Endodermal cell (in vitro differentiated cells): ENCODE measurements at regions not wholly inside any gene's neighbourhood (a gene's known extent, or its start where the extent isn't known, plus 50 kb on each side); places are given as distances from the start of the nearest gene placed in this dataset.
A peak's percentile ranks its signal among the peaks of the same experiment; 100 is the strongest.

Experiments used
- DNase-seq: peaks from one replicate; pipeline ENCODE4 v3.0.0-alpha.2; 2017
- H3K27ac ChIP-seq: 2 replicates; pipeline ENCODE4 v1.5.1; 2013; ENCODE audit warnings: mild to moderate bottlenecking, low read depth, low read length, moderate library complexity
- H3K27me3 ChIP-seq: 2 replicates; pipeline ENCODE4 v1.6.1; 2013; ENCODE audit warnings: mild to moderate bottlenecking, low read length, moderate library complexity; ENCODE audit not compliant: insufficient read depth, control insufficient read depth, poor library complexity, severe bottlenecking
- H3K36me3 ChIP-seq: 2 replicates; pipeline ENCODE4 v1.7.0; 2013; ENCODE audit warnings: mild to moderate bottlenecking, low read length, moderate library complexity; ENCODE audit not compliant: control insufficient read depth, insufficient read depth
- H3K4me1 ChIP-seq: one replicate; pipeline ENCODE4 v1.7.0; 2013; ENCODE audit warnings: low read length; ENCODE audit not compliant: control insufficient read depth, insufficient read depth
- H3K4me3 ChIP-seq: 2 replicates; pipeline ENCODE4 v1.5.1; 2013; ENCODE audit warnings: mild to moderate bottlenecking, low read length, moderate library complexity
- H3K9ac ChIP-seq: 2 replicates; pipeline ENCODE4 v1.6.1; 2013; ENCODE audit warnings: mild to moderate bottlenecking, low read length, moderate library complexity; ENCODE audit not compliant: poor library complexity, severe bottlenecking; ENCODE audit errors: extremely low read depth
- H3K9me3 ChIP-seq: 2 replicates; pipeline ENCODE4 v1.6.1; 2013; ENCODE audit warnings: mild to moderate bottlenecking, low read length, moderate library complexity; ENCODE audit not compliant: control insufficient read depth
- H3K27ac Mint-ChIP-seq: 2 replicates; pipeline ENCODE4 v1.8.0; 2020; ENCODE audit warnings: mixed read lengths
- H3K27me3 Mint-ChIP-seq: 2 replicates; pipeline ENCODE4 v1.8.0; 2021; ENCODE audit warnings: mild to moderate bottlenecking, mixed read lengths; ENCODE audit not compliant: insufficient read depth
- H3K36me3 Mint-ChIP-seq: 2 replicates; pipeline ENCODE4 v1.8.0; 2020; ENCODE audit warnings: low read depth, mixed read lengths
- H3K4me1 Mint-ChIP-seq: 2 replicates; pipeline ENCODE4 v1.8.0; 2020; ENCODE audit warnings: mixed read lengths
- H3K4me3 Mint-ChIP-seq: 2 replicates; pipeline ENCODE4 v1.8.0; 2020; ENCODE audit warnings: mild to moderate bottlenecking, moderate library complexity, mixed read lengths
- H3K9me3 Mint-ChIP-seq: 2 replicates; pipeline ENCODE4 v1.8.0; 2020; ENCODE audit warnings: mild to moderate bottlenecking, mixed read lengths
- CTCF ChIP-seq: fragments of 200-600 bp; sonication (generic); conservative IDR thresholded peaks from 2 replicates; pipeline ENCODE4 v1.5.0; 2021; ENCODE audit warnings: antibody characterized with exemption, mild to moderate bottlenecking
- WGBS, 2 experiments: methylation state at CpG; one replicate each; pipeline versions ENCODE4 v1.1.5 to v1.1.7; 2013; ENCODE audit warnings: missing lambda C conversion rate in 2 of 2, mixed read lengths in 1 of 2; ENCODE audit not compliant: insufficient coverage in 1 of 2, insufficient read length in 1 of 2; 5-methylcytosine and 5-hydroxymethylcytosine counted together

- H3K4me1 Mint-ChIP-seq: no peaks in the 10 kb centered on the region
- H3K27me3 Mint-ChIP-seq: peaks cover 4% of the 10 kb centered on the region
- no peaks in the 10 kb centered on the region for H3K36me3 Mint-ChIP-seq
- 90 to 95% methylated on average over 15 to 21 of the region's 21 CpGs for WGBS, 2 experiments
- Histone ChIP-seq H3K4me1 (no peaks in the 10 kb centered on the region), H3K9me3 (no peaks in the 10 kb centered on the region), H3K36me3 (no peaks in the 10 kb centered on the region), H3K4me3 (no peak overlapping the region), H3K9ac (no peak overlapping the region), H3K27me3 (no peaks in the 10 kb centered on the region), H3K27ac (no peak overlapping the region)
- H3K27ac Mint-ChIP-seq: no peak overlapping the region
- H3K9me3 Mint-ChIP-seq: peaks cover 21% of the 10 kb centered on the region
- no peak for TF ChIP-seq CTCF
- no peak for DNase-seq
- H3K4me3 Mint-ChIP-seq: no peak overlapping the region
Measured at GRCh38 chr2:239590995-239591915, 190.4 kb upstream of the HDAC4 start.

GRCh38 chr2:239590276-239590675 lies 189.5 kb upstream of the HDAC4 start:
- no peak overlapping the region for H3K9ac ChIP-seq
- Mint-ChIP-seq H3K27ac (no peak overlapping the region), H3K36me3 (no peaks in the 10 kb centered on the region), H3K4me1 (no peaks in the 10 kb centered on the region), H3K4me3 (no peak overlapping the region), H3K27me3 (peaks cover 4% of the 10 kb centered on the region), H3K9me3 (peaks cover 21% of the 10 kb centered on the region)
- H3K27me3 ChIP-seq: no peaks in the 10 kb centered on the region
- H3K9me3 ChIP-seq: no peaks in the 10 kb centered on the region
- no peak overlapping the region for H3K27ac ChIP-seq
- H3K36me3 ChIP-seq: no peaks in the 10 kb centered on the region
- H3K4me1 ChIP-seq: no peaks in the 10 kb centered on the region
- H3K4me3 ChIP-seq: no peak overlapping the region
- DNase-seq: peak; percentile 10
- 93% methylated on average over 5 of the region's 5 CpGs for WGBS, 2 experiments
- TF ChIP-seq CTCF: no peak

GRCh38 chr2:239589833-239590232 lies 189.0 kb upstream of the HDAC4 start:
- DNase-seq: no peak
- WGBS, 2 experiments: 90% methylated on average over 9 to 10 of the region's 10 CpGs
- Mint-ChIP-seq H3K27ac (no peak overlapping the region), H3K36me3 (no peaks in the 10 kb centered on the region), H3K9me3 (peaks cover 21% of the 10 kb centered on the region), H3K27me3 (peaks cover 4% of the 10 kb centered on the region), H3K4me3 (no peak overlapping the region), H3K4me1 (no peaks in the 10 kb centered on the region)
- no peaks in the 10 kb centered on the region for H3K27me3 ChIP-seq
- H3K36me3 ChIP-seq: no peaks in the 10 kb centered on the region
- no peak for TF ChIP-seq CTCF
- H3K27ac ChIP-seq: no peak overlapping the region
- H3K9me3 ChIP-seq: no peaks in the 10 kb centered on the region
- no peaks in the 10 kb centered on the region for H3K4me1 ChIP-seq
- H3K4me3 ChIP-seq: no peak overlapping the region
- H3K9ac ChIP-seq: no peak overlapping the region
